NCI-H1930 (cell line): ENCODE measurements at regions not wholly inside any gene's neighbourhood (a gene's known extent, or its start where the extent isn't known, plus 50 kb on each side); places are given as distances from the start of the nearest gene placed in this dataset.
"Not testable (repeated sequence)": the region's sequence is repeated elsewhere in the genome, so short reads cannot be mapped to it uniquely, and the experiment has no call there.

ENCODE experiments used
- DNase-seq, 2 experiments: peaks; one replicate each; lab custom pipeline; 2025; lab: John Stamatoyannopoulos, UW

DNA sequence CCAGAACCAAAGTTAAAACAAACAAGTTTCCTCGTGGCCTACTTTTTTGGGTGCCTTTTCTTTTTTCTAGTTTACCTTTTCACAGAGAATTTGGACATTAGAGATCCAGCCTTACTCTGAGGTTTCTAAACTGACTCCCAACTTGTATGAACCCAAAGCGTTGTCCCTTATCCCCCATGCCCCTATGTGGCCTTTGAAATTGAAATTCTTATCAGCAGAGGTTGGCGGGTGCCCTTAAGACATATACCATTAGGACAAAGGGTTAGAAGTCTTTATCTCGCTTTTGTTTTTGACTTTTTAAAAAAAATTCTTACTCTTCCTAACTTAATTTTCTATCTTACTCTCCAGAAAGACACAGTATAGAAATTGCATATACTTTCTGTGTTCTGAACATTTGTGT is 76.3 kb upstream of the C7orf33 start:
- DNase-seq = no peak

DNA sequence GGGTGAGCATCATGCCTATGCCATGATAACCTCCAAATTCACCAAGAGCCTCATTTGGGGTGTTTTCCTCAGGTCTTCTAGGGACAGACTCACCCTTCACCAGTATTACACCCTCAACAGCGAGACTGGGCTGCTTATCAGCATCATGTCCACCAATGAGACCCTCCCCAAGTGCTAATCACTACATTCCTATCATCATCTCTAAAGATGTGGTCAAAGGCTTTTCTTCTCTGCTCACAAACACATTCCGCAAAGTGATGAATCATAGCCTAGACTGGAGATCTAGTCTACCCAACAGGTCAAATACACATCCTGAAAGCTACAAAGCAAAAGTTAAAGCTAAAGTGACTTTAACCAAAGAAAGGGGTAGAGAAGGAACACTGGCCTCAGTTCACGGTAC is 75.3 kb upstream of the C7orf33 start:
- DNase-seq = no peak

DNA sequence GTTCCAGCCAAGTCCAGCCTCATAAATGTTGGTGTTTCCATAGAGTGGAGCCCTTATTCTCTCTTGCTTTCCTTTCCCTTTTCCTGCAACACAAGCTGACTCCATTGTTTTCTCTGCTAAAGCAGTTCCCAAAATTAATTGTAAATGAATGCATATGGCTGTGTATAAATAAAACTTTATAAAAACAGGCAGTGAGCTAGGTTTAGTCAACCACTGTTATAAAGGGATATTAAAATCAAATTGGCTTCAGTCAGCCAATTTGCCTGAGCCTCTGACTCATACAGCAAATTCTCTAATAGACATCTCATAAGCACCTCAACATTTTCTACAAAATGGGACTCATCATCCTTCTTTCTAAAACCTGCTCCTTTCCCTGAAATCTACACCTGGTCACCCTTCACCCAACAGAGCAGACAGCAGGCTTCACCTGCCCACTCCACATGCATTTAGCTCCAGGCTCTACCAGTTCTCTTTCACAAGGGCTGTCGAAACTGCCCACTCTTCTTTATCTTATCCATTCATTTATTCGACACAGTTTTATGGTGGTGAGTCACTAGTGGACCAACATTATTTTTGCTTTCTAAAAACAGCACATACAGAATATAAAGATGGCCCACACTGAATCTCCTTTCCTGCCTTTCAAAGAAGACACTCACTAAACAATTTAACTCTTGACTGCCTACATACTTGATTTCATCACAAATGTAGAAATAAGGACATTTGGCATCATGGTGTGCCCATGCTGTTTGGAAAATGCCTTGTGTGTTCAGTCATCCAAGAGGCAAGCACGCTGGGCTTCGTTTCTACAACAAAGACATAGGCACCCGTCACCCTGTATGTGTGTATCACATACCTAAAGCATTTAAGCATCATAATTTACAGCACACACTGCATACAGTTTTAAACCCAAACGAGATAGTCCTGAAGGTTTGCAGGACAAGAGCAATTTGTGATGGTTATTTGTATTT is 74.6 kb upstream of the C7orf33 start:
- no peak for DNase-seq

DNA sequence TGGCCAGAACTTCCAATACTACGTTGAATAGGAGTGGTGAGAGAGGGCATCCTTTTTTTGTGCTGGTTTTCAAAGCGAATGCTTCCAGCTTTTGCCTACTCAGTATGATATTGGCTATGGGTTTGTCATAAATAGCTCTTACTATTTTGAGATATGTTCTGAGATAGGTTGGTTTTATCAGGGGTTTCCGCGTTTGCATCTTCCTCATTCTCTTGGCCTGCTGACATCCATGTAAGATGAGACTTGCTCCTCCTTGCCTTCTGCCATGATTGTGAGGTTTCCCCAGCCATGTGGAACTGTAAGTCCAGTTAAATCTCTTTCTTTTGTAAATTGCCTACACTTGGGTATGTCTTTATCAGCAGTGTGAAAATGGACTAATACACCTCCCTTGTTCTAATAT is 71.2 kb upstream of the C7orf33 start:
- not testable (repeated sequence) for DNase-seq

DNA sequence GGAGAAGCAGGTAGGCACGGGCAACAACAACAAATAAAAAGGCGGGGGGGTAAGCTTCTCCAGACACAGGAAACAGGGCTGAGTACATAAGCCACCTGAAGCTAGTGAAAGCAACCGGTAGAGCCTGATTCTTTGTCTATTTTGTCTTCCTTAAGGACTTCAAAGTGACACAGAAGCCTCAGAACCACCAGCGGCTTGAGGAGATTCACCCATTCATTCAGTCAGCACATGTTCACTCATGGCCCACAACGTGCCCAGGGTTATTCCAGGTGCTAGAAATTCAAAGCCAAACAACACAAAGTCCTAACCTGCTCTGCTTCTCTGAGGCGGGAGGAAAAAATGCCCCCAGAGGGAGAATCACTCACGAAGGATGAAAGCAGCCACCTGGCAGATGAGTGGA is 69.3 kb upstream of the C7orf33 start:
- DNase-seq = no peak

DNA sequence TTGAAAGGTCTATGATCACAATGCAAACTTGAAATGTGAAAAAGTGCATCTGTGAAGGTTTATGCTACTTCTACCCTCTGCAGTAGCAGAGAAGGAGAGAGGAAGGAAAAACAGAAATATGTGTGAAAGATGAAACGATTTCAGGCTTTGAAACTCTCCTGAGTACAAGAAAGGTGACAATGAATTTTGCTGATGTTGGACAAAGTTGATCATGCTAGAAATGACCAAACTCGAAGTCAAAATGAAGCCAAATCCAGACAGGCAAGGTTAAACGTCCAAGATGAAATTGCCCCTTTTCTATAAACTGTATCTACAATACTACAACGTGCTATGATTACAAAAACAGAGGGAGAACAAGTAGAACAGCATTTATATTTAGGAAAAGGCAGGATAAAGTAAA is 67.0 kb upstream of the C7orf33 start:
- no peak for DNase-seq

DNA sequence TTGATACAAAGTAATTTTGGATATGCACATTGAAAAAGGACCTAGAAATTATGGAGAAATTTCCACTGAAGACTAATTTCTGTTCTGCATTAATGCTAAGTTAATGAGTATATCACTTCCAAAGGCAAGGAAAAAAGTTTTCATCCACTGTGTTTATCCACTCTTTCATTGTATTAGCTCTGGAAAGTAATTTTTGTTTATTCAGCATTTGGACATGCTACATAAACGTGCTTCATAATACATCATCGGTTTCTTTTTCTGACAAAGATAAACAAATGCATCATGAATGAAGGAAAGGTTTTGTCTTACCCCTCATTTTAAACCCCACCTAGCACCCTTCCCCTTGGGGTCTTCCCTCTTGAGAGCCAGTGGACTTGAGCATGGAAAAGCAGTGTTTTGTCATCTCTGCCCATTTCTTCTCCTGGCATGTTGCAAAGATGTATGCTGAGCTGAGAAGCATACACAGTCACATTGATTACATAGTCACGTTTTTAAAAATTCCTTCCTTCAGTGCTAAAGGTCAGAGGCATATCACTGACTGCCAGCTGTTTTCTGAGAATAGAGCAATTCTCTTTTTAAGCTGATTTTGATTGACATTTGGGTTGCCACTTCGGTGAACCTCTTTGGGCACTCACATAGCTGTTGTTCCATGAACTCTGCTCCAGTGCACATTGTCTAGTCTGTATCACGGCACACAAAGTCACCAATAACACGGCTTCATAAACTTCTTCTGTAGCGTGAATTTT is 65.9 kb upstream of the C7orf33 start:
- no peak for DNase-seq

DNA sequence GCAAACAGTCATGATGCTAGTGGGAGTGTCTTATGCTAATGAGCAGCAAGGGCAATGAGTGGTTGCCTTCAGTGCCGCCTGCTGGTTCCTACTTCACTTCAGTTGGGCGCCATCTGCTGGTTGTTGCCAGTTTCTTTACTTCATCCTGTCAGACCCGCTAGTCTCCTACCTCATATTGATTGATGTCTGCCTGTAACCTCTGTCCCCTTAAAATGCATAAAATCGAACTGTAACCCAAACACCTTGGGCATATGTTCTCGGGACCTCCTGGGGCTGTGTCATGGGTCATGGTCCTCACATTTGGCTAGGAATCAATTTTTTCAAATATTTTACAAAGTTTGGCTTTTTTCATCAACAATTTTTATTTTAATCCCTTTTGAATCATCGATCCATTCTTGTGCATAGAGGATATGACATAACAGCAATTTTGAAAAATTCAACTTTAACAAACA is 62.8 kb upstream of the C7orf33 start:
- peak; percentile 30 to 58 for DNase-seq

DNA sequence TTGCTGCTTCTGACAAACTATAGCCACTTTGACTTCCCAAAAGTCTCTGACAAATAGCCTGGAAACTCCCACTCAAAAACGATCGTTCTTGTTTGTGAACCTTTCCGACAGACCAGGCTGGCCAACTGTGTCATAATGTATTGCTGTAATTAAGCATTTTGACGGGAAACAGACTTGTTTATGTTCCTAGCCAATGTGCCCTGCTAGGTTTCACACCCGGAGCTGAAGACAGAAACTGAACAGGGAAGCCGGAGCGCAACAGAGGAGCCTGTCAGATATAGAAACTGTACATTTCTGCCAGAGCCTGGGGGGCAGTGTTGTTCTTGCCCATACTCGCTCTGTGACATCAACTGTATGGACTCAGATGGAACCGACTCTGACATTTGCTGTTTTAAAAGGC is 55.3 kb upstream of the C7orf33 start:
- DNase-seq = no peak

DNA sequence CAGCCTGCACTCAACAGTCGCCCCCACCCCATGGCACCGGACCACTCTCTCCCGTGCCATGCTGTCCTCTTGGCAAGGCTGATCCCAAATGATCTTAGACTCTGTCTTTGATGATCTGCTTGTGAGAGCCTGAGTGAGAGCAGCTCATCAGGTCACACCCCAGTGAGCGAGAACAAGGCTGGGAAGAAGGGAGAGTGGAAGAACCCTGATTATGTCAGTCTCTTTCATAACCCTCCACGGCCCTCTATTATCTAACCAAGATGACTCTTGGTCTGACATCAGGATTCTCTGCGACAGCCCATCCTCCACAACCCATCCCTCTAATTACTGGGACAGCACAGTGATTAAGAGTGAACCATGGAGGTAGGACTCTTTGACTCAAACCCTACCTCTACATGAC is 53.1 kb upstream of the C7orf33 start:
- no peak for DNase-seq

DNA sequence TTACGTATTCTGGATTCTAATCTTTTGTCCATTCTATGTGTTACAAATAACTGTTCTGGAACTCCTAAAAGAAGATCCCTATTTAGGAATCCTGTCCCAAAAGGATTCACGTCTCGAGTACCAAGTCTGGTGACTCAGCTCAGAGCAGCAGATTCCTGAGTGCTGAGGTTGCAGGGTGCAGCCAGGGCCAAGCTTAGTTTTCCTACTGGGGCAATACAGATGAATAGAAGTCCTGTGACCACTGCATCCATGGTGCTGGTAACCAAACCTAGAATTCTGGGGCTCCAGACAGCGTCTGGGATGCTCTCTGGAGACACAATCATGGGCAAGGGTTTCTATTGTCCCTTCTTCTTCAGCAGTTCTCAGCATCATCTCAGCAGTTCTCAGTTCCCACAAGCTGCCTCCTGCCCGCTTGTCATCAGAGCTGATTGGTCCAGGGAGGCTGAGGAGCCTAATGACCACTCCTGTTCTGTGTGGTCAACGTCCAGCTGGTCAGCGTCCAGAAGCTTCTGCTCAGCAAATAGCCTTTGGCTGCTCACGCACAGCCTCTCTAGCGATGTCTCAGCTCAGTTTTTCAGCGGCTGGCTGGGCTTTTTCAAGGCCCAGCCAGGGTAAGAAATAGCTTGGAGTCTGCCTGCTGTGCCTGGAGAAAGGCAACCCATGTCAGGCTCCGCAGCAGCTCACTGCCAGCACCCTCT is 50.4 kb upstream of the C7orf33 start:
- DNase-seq = no peak
